Caki2 (cell line): ENCODE measurements at regions not wholly inside any gene's neighbourhood (a gene's known extent, or its start where the extent isn't known, plus 50 kb on each side); places are given as distances from the start of the nearest gene placed in this dataset.
A peak's percentile ranks its signal among the peaks of the same experiment; 100 is the strongest.

Experiments
- DNase-seq: peaks from one replicate; pipeline ENCODE4 v3.0.0-alpha.2; 2015; ENCODE audit warnings: low read depth
- in situ Hi-C: cut with HindIII; loops from 2 replicates; pipeline ENCODE4 v1.10.0; 2016; ENCODE audit warnings: low sequenced_read_pairs, low pct_unique_long_range_greater_than_20kb, mixed read lengths

GRCh38 chr5:7955476-7955875, 86.5 kb downstream of the MTRR start:
- DNase-seq: no peak
- in situ Hi-C loops: no loop called here

GRCh38 chr5:7957329-7957728, 88.4 kb downstream of the MTRR start:
- no peak for DNase-seq

DNA sequence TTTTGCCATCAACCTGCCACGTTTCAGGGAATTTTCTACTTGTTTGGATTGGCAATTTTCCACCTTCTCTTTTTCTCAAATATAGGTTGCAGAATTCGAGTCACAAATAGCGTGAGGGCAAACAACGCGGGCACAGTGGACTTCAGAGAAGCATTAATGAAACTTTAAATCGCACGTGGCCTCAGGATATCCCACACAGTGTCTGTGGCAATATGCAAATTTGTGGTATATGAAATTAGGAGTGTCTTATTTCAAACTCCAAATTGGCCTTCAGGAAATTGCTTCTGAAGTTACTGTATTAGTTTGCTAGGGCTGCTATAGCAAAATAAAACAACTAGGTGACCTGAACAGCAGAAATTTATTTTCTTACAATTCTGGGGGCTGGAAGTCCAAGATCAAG, 91.2 kb downstream of the MTRR start:
- no peak for DNase-seq
- in situ Hi-C loops: no loop called here

More at GRCh38 chr5:7957329-7957728, 88.4 kb downstream of the MTRR start:
- in situ Hi-C loops: no loop called here

DNA sequence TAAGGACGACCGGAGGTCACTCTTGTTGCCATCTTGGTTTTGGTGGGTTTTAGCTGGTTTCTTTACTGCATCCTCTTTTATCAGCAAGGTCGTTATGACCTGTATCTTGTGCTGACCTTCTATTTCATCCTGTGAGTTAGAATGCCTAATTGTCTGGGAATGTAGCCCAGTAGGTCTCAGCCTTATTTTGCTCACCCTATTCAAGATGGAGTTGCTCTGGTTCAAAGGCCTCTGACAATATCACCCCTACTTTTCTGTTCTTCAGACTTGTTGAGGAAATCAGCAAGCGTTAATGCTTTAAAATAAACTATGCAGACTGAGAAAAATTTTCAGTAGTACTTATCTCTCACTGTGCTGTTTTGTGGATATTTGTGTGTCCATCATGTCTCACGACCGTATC, 92.6 kb downstream of the MTRR start:
- in situ Hi-C loops: no loop called here
- no peak for DNase-seq

DNA sequence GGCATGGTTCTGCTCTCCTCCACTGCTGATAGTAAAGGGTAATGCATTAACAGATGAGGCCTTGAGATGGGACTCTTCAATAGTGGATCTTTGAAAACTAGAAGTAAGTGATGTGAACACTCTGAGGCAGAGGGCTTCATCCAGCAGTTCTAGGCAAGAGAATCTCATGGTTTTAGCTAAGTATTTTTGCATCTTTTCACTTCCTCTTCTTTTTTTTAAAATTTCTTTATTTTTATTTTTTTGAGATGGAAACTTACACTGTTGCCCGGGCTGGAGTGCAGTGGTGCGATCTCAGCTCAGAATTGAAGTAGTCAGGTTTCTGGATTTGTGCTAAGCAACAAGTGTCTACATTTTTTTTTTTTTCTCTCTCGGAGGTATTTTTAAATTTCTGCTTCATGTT, 101.9 kb downstream of the MTRR start:
- DNase-seq: no peak
- in situ Hi-C loops: no loop called here

GRCh38 chr5:7976411-7977190, 107.7 kb downstream of the MTRR start:
- in situ Hi-C loops: no loop called here
- DNase-seq: no peak

DNA sequence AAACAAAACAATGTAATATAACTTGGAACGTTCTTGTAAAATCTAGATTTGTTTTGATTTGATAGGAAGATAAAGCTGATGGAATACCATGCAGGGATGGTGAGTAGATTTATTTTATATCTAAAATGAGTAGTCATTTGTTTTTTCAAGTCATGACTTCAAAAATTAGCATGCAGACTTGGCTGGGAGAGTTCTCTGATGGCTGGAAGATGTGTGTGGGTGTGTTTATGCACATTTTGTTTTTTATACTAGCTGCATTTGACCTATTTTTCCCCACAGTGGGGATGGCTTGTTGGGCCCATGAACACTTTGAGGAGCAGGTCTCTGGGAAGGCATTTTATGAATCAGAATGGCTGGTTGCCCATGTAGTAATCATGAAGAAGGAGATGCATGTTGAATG, 109.2 kb downstream of the MTRR start:
- in situ Hi-C loops: no loop called here
- DNase-seq: no peak

DNA sequence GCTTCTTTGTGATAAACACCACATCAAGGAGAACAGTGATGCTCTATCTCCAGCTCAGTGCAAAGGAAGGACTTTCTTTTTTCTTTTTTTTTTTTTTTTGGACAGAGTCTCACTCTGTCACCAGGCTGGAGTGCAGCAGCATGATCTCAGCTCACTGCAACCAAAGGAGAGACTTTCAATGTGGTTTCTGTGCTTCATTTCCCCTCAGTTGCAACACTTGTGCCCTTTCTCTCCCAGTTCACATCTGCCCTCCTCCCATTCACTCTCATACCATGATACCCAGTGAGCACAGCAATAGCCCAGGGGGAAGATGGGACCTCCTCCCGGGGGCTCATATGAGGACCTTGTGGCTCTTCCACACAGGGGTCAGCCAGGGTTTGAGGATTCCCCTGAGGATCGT, 110.0 kb downstream of the MTRR start:
- no peak for DNase-seq
- in situ Hi-C loops: no loop called here

DNA sequence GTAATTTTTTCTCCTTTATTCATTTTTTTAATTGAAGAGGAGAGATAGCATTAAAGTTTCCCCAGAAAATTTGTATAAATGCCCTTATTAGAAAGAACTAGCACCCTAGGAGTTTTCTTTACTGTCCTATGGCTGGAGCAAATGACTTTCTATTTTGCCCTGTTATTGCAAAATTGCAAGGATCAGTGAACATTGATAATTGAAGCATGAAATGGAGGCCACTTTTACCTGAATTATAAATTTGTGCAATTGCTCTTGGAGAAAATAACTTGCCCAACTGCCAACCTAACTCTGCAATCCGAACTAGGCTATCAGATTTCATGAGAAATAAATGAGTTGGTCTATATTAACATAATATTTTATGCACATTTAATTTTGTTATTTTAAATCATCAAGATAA, 111.9 kb downstream of the MTRR start:
- in situ Hi-C loops: no loop called here
- no peak for DNase-seq

GRCh38 chr5:7983433-7983832, 114.5 kb downstream of the MTRR start:
- DNase-seq: no peak
- in situ Hi-C loops: no loop called here

DNA sequence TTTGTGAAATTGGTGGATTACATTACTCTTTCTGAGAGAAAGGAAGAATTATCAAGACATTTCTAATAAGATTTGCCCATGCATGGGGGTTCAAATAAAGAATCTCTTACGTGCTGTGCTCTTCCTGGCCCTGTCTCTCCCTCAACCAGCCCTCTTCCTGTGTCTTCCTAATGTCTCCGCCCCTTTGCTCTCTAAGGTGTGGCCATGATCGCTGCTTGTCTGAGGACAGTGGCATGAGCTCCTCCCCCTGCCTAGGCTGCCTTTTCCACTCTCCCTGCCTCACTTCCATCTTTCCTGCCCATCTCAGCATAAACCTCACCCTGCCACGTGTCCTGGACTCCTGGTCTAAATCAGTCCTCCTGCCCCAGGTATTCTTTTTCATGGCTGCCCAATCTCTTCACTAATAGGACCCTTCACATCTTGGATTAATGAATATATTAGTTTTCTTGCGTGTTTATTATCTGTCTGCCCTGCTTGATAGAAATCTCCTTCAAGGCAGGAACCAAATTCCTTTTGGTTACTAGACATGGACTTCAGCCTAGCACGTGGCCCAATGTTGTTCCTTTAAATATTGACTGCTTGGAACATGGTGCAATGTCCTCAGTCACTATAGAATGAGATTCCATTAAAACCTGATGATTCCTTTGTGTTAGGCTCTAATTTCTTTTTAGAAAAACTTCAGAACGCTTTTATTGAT, 122.3 kb downstream of the MTRR start:
- DNase-seq: peak; percentile 20
- in situ Hi-C loops: no loop called here

GRCh38 chr5:7995688-7996294, 126.8 kb downstream of the MTRR start:
- in situ Hi-C loops: no loop called here
- no peak for DNase-seq

DNA sequence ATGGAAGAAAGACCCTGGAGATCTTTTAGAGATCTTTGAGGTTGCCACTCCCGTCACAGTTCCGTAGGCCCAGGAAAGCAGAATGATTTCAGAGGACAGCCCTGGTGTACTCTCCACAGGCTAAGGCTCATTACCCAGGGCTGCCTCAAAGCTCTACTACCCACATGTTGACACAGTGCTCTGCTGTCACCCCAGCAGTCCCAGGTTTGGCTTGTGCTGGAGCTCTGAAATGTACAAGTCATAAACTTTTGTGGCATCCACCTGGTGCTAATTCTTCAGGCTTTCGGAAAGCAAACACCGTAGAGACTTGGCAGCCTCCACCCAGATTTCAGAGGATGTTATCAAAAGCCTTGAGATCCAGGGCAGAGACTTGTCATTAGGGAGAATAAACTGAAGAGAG, 136.5 kb downstream of the MTRR start:
- in situ Hi-C loops: no loop called here
- no peak for DNase-seq

DNA sequence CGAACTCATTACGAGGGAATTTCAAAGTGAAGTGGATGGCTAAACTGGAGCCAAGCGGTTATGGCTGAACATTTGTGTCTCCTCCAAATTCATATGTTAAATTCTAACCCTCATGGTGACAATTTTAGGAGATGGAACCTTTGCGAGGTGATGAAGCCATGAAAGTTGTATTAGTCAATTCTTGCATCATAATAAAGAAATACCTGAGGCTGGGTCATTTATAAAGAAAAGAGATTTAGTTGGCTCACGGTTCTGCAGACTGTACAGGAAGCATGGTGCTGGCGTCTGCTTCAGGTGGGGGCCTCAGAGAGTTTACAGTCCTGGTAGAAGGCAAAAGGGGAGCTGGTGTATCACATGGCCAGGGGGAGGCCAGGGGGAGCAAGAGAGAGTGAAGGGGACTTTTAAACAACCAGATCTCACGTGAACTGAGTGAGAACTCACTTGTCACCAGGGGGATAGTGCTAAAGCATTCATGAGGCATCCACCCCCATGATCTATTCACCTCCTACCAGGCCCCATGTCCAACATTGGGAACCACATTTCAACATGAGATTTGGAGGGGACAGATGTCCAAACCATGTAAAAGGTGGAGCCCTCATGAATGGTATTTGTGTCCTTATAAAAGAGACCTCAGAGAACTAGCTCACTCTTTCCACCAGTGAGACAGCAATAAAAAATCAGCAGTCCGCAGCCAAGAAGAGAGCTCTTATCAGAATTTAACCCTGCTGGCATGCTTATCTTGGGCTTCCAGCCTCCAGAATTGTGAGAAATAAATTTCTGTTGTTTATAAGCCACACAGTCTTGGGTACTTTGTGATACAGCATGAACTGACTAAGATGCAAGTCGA, 143.4 kb downstream of the MTRR start:
- DNase-seq: no peak
- in situ Hi-C loops: no loop called here

DNA sequence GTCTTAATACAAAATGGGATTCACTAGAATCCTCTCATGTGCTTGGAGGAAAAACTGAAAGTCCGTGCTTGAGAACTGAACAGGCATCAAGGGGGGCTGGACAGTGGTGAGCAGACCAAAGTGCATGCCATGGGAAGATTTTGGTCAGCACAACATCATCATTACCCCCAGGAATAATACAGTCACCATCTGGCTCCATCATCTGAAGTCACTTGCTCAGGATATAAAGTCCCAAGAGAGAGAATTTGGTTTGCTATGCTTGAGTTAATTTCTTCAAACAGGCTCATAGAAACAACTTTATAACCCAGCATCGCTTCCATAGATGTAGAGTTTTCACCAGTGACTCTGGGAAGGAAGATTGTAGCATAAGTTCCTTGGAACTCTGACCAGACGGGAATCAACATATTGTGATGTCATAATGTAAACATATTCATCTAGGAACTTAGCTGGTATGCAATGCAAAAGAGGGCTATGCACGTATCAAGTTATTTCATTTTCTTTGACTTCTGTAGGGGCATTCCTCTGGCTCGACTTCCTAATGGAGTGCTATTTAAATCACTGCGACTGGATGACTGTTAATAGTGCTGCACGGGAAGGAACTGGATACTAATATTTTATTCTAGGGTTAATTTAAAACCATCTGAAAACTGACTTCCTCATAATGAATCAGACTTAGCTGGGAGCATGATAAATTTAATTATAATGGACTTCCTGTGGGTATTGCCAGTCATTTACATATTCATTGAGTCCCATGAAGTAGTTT, 145.2 kb downstream of the MTRR start:
- in situ Hi-C loops: no loop called here
- DNase-seq: no peak

GRCh38 chr5:8019719-8020218, 150.8 kb downstream of the MTRR start:
- in situ Hi-C loops: no loop called here
- DNase-seq: no peak

DNA sequence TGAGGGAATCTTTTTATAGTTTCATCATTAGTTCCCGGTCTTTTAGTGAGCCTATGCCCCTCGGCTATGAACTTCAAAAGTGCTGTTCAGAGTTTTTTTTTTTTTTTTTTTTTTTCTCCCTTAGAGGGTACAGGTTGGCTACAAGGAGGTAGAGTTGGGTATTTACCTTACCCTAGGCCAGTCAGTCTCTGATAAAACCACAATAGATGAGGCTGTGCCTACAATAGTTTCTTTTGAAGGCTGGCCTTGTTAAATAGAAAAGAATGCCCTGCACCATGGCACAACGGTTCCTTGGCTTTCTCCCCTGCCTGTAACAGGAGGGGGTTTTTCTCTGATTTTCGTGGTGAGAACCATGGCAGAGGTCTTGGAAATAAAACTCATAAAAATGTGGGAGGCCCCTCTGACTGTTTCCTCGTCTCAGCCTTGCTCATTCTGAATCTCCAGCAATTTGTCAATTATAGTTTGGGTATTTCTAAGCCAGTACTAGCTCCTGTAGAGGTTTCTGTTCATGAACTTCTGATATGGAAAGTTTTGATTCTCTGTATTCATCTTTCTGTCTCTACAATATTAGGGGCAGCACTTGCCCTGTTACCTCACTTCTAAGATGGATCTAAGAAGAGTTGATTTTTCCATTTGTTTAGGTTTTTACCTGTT, 152.0 kb downstream of the MTRR start:
- in situ Hi-C loops: no loop called here
- no peak for DNase-seq
